Dedifferentiated amniotic fluid mesenchymal stem cell (primary cell): ENCODE measurements at regions not wholly inside any gene's neighbourhood (a gene's known extent, or its start where the extent isn't known, plus 50 kb on each side); places are given as distances from the start of the nearest gene placed in this dataset.
"Not testable (repeated sequence)": the region's sequence is repeated elsewhere in the genome, so short reads cannot be mapped to it uniquely, and the experiment has no call there.

Experiments used
- DNase-seq: peaks from one replicate; pipeline ENCODE4 v3.0.0-alpha.2; 2016; ENCODE audit errors: extremely low spot score

DNA sequence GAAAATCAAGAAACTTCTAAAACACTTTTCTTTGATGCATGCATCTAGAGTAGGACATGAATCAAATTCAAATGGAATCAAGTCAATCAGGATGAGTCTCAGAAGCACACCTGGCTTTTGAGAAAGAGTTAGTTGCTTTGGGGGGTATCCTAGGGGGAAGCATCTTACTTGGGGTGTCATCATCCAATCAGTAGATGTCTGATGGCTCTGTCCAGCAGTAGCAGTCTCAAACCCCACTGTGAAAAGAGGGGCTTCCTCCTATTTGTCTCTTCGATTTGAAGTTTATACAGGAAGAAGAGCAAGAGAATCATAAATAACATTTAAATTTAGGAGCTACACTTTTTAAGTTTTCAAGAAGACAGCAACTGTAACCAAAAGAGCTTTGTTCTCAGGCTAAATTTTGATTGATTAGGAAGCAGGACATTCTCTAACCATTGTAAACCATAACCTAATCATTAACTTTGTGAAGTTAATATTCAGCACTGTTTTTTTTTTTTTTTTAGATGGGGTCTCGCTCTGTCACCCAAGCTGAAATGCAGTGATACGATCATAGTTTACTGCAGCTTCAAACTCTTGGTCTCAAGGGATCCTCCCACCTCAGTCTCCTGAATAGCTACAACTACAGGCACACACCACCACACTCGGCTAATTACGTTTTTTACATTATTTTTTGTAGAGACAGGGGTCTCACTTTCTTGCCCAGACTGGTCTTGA lies 614.7 kb downstream of the CSNK1G3 start:
- DNase-seq: no peak

DNA sequence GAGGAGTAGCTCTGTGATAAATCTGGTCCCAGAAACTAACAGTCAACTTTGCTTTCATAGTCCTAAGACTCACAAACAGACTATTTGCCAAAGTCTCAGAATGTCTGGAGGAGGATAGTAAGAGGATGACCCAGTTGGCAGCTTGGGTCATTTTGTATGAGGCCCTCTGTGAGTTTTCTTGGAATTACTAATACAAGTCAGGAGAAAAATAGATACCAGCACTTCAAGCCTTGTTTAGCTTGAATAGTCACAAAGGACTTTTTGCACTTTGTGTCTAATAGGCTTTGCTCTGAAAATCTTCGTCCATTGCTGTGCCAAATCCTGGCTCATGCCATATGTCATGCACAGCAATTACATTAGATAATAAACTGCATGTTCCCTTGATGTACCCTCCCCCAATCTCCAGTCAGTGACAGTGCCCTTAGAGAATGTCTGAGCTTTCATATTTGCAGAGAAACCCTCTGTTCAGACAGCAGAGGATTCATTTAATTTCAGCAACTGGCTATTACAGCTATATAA lies 612.8 kb downstream of the CSNK1G3 start:
- no peak for DNase-seq

DNA sequence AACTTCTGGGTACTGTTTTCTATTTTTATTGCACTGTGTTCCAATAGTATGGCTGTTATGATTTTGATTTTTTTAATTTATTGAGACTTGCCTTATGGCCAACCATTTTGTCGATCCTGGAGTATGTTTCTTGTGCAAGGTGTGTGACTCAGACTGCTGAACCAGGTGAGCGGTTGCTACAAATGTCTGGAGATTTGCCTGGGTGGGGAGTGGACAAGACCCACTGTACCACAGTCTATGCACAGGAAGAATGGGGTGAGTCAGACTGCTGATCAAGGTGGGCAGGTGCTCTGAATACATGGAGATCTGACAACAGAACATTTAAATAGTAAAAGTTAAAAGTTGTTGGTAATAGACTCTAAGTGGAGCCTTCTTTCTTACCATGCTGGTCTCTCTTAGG lies 609.2 kb downstream of the CSNK1G3 start:
- no peak for DNase-seq

DNA sequence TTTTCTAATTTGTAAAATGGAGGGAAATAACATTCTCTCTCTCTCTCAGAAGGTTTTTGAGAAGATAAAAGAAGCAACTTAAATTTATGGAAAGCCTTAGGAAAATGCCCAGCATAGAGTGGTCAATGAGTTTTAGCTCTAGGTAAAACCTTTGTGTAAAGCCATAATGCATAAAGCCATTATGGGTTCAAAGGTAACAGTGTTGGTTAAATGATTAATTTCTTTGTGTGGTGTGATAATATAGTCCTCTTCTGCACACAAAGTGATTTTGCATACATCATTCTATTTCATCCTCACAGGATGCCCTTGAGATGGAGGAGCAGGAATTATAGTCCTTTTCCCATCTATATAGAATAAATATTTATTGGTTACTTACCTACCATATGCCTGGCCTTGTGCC lies 602.9 kb downstream of the CSNK1G3 start:
- no peak for DNase-seq

DNA sequence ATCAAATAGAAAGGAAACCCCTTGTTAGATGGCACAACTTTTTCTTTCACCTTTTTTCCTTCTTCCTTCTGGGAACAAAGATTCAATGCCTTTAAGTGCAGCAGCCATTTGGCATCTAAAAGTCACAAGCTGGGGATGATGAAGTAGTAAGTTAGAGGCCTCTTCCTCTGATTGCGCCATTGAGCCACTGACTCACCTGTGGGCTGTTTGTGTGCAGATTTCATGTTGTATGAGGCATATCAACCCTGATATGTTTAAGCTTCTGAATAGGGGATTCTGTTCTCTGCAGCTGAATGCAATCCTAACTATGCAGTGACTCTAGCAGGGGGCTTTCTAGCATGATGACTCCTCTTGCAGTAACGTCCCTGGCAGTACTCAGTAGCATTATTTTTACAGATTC lies 599.9 kb downstream of the CSNK1G3 start:
- DNase-seq: no peak

DNA sequence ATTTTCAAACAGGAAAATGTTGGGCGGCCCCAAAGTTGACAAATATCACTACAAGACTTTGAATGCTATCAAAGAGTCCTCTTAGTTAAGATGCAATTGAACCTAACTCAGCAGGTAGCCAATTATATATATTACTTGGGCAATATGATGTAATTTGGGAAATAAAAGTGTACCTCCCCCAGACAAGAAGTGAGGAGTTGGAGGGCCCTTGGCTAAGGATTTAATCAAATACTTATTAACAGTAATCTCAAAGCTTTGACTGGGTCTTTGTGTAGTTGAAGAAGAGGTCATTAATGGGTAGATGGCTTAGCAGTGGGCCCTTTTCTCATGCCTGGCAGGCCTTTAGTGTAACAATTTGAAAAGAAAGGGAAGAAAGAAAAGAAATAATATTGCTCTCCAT lies 599.0 kb downstream of the CSNK1G3 start:
- DNase-seq: no peak

DNA sequence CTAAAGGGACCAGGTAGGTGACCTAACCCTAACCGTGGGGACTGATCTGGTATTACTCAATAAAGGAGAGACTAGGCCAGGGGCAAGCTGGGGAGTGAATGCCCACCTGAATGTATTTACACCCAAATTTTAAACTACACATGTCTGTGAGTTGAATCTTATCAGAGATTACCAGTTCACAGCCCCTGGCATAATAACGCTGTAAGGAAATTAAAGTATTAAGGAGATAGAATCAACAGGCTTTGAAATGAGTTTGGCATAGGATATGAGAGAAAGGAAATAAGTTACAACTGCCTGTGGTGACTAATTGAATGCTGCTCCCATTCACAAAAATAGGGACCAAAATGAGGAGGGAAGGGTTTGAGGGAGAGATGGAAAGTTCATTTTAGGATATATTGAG lies 593.3 kb downstream of the CSNK1G3 start:
- DNase-seq: no peak

DNA sequence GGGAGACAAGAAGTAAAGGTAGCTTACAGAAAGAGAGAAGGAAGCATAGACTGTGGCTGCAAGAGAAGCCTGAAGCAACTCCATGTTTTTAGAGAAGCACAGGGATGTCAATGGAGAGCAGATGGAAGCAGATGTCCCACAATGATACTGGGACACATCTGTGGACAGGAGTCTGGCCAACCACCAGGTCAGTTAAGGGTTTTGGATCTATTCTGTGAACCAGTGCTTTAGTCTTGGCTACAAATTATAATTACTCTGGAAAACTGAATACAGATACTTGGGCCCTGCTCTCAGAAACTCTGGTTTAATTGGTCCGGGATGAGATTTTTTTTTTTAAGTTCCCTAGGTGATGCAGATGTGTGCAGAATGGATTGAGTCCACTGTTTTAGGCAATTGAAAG lies 592.8 kb downstream of the CSNK1G3 start:
- DNase-seq: no peak

DNA sequence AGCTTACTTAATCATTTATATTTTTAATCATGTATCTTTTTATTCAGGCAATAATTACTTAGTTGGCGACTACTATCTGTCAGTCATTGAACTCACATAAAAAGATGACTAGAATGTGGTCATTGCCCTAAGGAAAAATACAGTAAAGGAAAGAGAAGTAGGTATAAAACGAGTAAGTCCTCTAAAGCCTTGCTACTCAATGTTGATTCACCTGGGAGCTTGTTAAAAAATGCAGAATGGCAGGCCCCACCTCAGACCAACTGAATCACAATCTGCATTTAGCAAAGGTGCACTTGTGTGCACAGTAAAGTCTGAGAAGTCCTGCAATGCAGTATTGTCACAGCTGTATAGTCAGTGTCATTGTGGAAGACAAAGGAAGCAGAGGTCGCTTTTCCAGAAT lies 592.4 kb downstream of the CSNK1G3 start:
- DNase-seq: no peak

DNA sequence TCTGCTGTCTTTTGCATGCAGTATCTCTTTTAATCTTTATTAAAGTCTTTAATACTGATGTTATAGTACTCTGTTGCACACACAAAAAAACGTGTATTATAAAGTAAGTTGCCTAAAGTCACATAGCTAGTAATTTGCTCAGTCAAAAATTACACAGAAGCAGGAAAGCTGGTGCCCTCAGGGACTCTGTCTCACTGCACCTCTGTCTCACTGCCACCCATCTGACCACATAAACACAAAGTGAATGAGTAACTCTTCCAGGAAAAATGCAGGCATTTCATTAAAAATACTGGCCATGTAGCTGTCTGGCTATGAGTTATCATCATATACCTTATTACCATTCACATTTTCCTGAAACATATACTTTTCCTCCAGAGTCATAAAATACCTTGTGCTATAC lies 591.7 kb downstream of the CSNK1G3 start:
- no peak for DNase-seq

DNA sequence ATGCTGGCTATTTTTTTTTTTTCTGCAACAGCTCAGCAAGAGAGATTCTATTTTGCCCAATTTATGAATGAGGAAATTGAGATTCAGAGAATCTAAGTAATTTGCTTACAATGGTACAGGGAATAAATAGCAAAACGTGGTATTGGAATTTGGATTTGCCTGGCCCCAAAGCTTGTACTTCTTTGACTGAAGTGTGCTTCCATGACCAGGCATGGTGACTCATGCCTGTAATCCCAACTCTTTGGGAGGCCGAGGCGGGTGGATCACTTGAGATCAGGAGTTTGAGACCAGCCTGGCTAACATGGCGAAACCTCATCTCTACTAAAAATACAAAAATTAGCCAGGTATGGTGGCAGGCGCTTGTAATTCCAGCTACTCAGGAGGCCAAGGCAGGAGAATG lies 591.1 kb downstream of the CSNK1G3 start:
- not testable (repeated sequence) for DNase-seq

DNA sequence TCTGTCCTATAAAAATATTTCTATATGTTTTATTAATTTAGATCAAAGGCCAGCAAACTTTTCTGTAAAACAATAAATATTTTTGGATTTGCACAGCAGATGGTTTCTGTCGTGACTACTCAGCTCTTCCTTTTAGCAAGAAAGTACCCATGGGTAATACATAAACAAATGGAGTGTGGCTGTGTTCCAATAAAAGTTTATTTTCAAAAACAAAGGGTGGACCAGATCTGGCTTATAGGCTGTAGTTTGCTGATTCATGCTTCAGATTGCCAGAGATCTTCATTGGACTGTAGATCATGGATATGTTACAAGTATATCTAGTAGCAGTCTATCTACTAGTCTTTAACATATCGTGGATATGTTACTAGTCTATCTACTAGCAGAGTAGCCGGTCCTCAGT lies 590.5 kb downstream of the CSNK1G3 start:
- peak; percentile 46 for DNase-seq

DNA sequence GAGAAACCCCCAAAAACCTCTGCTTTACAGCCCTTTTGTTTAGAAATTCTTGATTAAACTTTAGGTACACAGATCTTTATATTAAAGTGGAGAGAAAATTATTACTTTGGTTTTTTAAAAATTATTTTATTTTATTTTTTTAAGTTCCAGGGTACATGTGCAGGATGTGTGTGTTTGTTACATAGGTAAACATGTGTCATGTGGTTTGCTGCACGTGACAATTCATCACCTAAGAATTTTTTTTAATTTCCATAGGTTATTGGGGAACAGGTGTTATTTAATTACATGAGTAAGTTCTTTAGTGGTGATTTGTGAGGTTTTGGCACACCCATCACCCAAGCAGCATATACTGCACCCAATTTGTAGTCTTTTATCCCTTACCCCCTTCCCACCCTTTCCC lies 581.7 kb downstream of the CSNK1G3 start:
- DNase-seq: no peak

DNA sequence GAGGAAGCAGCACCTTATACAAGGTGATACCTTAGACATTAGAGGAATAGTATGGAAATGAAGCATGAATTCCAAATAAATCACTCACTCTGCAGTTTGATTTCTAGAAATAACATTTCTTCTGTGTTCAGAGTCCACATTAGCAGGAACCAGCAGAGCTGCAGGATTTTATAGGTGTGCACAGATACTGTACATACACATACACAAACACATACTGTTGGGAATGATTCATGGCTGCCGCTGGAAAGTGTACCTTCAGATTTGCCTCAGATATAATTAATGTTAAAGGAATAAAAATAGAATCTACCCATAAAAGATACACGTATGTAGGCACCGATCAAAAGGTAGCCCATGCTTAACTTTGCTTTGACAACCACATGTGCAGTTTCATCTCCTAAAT lies 578.1 kb downstream of the CSNK1G3 start:
- no peak for DNase-seq

DNA sequence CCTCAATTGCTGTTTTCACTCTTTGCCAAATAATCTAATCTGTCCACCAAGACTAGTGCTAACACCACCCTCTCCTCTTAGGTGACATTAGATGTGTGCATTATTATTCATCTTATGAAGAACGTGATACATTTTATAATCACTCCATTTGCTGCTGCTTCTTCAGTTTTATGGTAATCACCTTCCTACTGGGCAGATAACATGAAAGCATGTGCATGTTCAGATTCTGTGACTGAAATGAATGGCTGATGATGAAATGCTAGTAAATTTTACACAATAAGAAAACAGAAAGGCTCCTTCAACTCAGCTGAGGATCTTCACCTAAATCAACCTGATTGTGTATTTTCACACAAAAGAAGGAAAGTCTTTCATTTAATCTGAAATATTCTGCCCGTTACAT lies 577.6 kb downstream of the CSNK1G3 start:
- no peak for DNase-seq

DNA sequence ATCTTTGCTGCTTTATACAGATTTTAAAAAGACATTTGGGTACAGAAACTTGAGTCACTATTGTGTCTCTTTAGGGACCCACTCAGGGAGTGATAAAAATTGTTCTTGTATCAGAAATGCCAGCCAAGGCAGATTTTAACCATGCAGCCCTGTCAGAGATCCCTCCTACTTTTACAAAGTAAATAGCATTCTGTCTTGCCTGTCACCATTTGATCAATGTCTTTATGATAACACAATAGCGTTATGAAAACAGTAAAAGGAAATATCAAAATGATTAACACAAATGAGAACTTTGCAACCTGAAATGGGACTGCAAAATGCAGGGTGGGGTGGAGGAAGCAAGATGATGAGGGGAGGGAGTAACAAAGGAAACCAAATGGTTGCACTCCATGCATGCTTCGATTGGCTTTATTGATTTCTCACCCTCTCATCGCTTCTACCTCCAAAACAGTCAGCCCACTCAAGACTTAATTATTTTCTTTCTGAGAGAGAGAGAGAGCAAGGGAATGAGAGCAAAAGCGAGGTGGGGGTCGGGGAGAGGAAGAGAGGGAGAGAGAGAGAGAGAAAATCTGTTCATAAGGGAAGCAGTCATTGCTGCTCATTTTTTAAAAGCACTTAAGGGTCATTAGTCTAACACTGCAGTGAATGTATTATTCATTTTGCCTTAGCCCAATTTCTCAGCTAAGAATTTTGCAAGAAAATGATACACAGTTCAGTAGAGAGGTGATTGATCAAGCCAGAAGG lies 576.5 kb downstream of the CSNK1G3 start:
- no peak for DNase-seq

DNA sequence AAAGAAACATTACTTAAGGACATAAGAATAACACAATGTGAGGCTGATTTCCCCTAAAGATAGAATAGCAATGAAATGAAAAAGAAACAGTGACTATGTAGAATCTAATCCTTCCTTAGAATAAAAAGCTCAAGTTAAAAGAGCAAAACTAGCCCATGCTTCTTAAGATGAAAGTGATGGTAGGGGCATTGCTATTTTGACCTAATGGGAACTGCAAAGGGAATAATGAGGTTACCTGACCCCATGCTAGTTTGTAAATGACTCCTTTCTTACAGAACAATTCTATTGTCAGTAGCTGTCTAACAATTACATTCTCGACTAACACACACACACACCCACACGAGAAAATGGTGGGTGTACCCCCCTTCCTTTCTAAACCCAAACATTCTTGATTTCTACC lies 575.8 kb downstream of the CSNK1G3 start:
- DNase-seq: no peak

DNA sequence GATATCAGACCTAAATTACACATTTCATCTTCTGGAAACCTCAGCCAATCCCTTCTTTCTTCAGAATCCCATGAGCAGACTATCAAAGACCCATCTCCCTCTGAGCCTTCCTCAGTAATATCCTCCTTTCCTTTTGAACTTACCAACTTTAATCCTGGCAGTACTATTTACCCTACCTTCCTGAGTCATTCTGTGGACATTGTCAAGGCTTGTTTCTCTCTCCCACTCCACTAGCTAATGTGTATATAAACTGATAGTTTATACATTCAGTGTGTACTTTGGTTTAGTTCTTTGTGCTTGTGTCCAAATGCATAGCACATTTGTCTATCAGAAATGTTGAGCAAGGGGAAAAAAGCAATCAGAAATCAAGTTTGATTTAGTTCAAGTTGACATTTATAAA lies 568.3 kb downstream of the CSNK1G3 start:
- no peak for DNase-seq

DNA sequence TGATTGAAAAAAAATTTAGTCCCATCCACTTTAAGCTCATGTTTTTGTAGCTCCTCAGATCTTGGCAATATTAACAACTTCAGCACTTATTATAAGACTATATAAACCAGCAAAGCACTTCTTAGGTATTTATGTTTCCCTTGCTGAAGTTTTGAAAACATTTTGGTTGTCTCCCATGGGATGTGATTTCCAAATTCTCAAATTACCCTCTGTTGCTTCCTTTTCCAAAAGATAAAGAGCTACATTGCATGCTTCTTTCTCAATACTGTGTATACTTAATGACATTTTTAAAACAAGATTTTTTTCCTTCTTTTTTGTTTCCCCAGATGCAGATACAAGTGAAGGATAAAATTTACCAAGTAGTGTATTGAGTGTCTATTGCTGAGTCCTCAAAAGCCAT lies 567.1 kb downstream of the CSNK1G3 start:
- DNase-seq: no peak

DNA sequence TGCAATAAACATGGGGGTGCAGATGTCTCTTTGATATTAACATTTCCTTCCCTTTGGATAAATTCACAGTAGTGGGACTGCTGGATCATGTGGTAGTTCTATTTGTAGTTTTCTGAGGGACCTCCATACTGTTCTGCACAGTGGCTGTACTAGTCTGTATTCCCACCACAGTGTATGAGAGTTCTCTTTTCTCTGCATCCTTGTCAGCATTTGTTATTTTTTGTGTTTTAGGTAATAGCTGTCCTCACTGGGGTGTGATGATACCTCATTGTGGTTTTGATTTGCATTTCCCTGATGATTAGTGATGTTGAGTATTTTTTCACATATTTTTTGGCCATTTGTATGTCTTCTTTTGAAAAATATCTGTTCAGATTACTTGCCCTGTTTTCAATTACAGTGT lies 562.5 kb downstream of the CSNK1G3 start:
- DNase-seq: no peak

DNA sequence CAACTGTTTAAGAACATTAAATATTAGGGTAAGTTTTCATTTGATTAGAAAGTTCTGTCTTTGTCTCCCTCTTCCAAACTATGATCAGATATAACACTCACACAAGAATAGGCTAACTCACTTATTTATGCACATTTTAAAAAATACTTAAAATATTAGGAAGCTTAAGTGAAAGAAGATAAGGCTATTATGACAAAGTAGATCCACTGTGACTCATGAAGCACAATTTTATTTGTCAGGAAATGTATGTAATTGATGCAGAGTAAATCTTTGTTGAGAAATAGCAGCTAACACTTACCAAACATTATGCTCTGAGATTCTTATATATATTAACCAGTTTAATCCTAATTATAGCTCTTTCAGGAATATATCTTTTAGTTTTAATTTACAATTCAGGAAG lies 560.6 kb downstream of the CSNK1G3 start:
- DNase-seq: no peak

DNA sequence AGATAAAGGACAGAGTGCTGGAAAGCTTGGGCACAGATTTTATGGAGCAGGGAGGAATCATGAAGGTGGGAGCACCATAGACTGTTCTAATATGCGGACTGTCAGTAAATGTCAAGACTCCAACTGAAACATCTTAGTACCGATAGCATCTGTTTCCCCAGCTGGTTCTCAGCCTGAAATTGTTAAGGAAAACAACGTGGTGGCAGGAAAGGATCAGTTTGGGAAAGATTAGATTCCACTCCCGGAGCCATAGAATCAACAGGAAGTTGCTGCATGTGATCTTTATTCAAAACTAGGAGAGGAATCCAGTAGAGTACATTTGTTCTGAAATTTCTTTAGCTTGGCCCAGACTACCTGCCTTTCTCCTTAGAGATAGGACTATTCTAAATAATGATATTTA lies 559.1 kb downstream of the CSNK1G3 start:
- no peak for DNase-seq

DNA sequence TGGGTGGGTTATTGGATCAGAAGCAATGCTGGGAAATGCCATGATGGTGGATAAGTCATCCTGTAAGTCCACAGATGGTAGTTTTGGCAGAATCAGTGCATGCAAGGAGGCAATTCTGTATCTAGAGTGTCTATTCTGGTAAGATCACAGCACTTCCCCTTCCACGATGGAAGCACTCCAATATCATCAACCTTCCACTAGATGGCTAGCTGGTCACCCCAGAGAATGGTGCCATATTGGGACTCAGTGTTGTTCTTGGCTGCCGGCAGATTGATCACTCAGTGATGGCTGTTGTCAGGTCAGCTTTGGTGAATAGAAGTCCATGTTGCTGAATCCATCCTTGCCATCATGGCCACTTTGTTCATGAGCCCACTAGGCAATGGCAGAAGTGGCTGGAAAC lies 553.5 kb downstream of the CSNK1G3 start:
- DNase-seq: no peak

DNA sequence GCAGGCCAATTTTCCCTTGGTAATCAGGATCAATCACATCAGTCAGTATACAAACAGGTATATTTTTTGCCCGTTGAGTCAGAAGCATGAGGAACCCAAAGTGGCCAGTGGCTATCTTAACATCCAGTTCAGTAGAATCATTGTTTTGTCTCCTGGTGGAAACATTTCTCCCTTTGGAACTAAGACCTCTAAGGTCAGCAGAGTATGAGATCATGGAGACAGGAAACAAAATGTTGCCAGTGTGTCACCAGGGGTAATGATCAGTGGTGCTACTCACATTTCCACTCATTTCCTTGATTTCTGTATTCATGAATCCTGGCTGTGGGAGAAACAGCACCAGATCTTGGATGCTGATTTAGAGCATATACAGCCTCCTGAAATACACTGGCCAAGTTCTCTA lies 553.0 kb downstream of the CSNK1G3 start:
- DNase-seq: no peak
